Right lobe of liver (tissue), 6 donors: ENCODE measurements at regions not wholly inside any gene's neighbourhood (a gene's known extent, or its start where the extent isn't known, plus 50 kb on each side); places are given as distances from the start of the nearest gene placed in this dataset.
A peak's percentile ranks its signal among the peaks of the same experiment; 100 is the strongest.

Source experiments
- ATAC-seq, 4 donors: fragments of 200-7000 bp; cut with Tn5 transposase; one replicate each; pipeline ENCODE4 v1.9.1; 2020; ENCODE audit warnings: mild to moderate bottlenecking in 4 of 4, moderate library complexity in 4 of 4
- DNase-seq, 3 donors: peaks; one replicate each; pipeline ENCODE4 v3.0.0-alpha.2; 2020
- H3K27ac ChIP-seq, 3 donors: fragments of 200-600 bp; one replicate each; pipeline ENCODE4 v1.8.0; 2022
- H3K27me3 ChIP-seq, 2 donors: fragments of 200-600 bp; one replicate each; pipeline ENCODE4 v1.8.0; 2022
- H3K36me3 ChIP-seq, 4 donors: fragments of 200-600 bp; sonication (generic) in 1 of 4; one replicate each; pipeline versions ENCODE4 v1.5.1 to v1.8.0; 2017 to 2022; ENCODE audit warnings: control low read depth in 1 of 4
- H3K4me1 ChIP-seq, 4 donors: fragments of 200-600 bp; sonication (generic) in 1 of 4; one replicate each; pipeline versions ENCODE4 v1.5.1 to v1.8.0; 2017 to 2022; ENCODE audit warnings: control low read depth in 1 of 4
- H3K4me3 ChIP-seq, 3 donors: fragments of 200-600 bp; one replicate each; pipeline ENCODE4 v1.8.0; 2022
- H3K9me3 ChIP-seq, 4 donors: fragments of 200-600 bp; sonication (generic) in 1 of 4; one replicate each; pipeline versions ENCODE4 v1.5.1 to v1.8.0; 2017 to 2022; ENCODE audit warnings: control low read depth in 1 of 4
- POLR2A ChIP-seq: fragments of 450-650 bp; IDR thresholded peaks from one replicate; pipeline ENCODE4 v1.6.1; 2017; ENCODE audit warnings: antibody characterized with exemption, mild to moderate bottlenecking
- WGBS: methylation state at CpG from one replicate; pipeline ENCODE4 v1.1.6; 2018; ENCODE audit warnings: low coverage, low lambda C conversion rate; ENCODE audit not compliant: insufficient coverage; ENCODE audit errors: missing lambda C conversion rate; 5-methylcytosine and 5-hydroxymethylcytosine counted together
- intact Hi-C, 2 donors: fragments of 100-400 bp; cut with DNase I; formaldehyde crosslinking; loops; one replicate each; pipeline versions ENCODE4 v1.11.2 to v1.14.1; 2022
- TF ChIP-seq, protein P1 (sequence below), 4 donors: fragments of 200-600 bp in 3 of 4; fragments of 450-650 bp in 1 of 4; IDR thresholded peaks; one replicate each; pipeline versions ENCODE4 v1.5.1 to v1.8.0; 2016 to 2022; ENCODE audit warnings: antibody characterized with exemption in 4 of 4, mild to moderate bottlenecking in 2 of 4
- donor health status: DM: no; HTN: yes; CAD: no.
- donor health status: DM: no; HTN: no; CAD: no.
- donor health status: DM: no; HTN: no; CAD: no.
- donor health status: DM: no; HTN: yes; CAD: no.
- donor health status: DM: no; HTN: yes; CAD: no.

DNA sequence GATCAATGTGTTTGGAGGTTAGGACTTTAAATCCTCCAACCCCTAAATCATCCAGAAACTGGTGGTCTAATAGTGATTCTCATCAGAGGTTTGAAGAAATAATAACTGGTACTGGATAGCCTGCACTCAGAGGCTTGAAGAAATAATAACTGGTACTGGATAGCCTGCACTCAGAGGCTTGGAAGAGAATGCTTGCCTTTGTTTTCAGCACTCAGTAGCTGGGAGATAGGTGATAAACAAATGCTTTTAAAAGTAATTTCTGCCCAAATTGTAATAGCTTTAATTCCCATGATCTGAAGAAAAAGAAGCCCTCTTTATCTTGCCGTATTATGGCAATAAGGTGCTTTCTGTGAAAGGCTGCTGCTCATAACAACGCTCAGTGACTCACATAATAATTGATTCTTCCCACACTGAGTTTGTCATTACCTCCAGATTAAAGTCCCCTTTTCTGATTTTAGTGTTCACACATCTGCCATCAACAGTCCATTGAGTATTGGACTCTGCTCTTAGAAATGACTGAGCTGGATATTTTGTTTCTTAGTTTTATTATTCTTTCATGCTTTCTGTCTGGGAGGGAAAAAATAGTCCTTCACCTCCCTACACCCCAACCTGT is 112.3 kb upstream of the PHYHIPL start:
- no peak overlapping the region for H3K4me3 ChIP-seq
- peak in 3 of 4 donors; percentile 21 to 84 (median 39) for ATAC-seq
- no peak overlapping the region for H3K27ac ChIP-seq
- TF ChIP-seq, protein P1, sequence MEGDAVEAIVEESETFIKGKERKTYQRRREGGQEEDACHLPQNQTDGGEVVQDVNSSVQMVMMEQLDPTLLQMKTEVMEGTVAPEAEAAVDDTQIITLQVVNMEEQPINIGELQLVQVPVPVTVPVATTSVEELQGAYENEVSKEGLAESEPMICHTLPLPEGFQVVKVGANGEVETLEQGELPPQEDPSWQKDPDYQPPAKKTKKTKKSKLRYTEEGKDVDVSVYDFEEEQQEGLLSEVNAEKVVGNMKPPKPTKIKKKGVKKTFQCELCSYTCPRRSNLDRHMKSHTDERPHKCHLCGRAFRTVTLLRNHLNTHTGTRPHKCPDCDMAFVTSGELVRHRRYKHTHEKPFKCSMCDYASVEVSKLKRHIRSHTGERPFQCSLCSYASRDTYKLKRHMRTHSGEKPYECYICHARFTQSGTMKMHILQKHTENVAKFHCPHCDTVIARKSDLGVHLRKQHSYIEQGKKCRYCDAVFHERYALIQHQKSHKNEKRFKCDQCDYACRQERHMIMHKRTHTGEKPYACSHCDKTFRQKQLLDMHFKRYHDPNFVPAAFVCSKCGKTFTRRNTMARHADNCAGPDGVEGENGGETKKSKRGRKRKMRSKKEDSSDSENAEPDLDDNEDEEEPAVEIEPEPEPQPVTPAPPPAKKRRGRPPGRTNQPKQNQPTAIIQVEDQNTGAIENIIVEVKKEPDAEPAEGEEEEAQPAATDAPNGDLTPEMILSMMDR (IDR thresholded peaks at IDR 0.05): no peak
- no peak for TF ChIP-seq POLR2A
- H3K4me1 ChIP-seq: peaks cover 0 to 4% (median 0%) of the 10 kb centered on the region in 4 donors
- WGBS: 35% methylated on average over 2 of the region's 2 CpGs
- intact Hi-C loops: no loop called here
- no peaks in the 10 kb centered on the region for H3K27me3 ChIP-seq
- no peaks in the 10 kb centered on the region for H3K9me3 ChIP-seq
- no peak for DNase-seq
- no peaks in the 10 kb centered on the region for H3K36me3 ChIP-seq

- no peak for ATAC-seq
- WGBS: 78% methylated on average over 6 of the region's 6 CpGs
- intact Hi-C loops: no loop called here
Measured at GRCh38 chr10:59064759-59065539, 111.5 kb upstream of the PHYHIPL start.

GRCh38 chr10:59068581-59069191 is 107.8 kb upstream of the PHYHIPL start:
- no peaks in the 10 kb centered on the region for H3K27me3 ChIP-seq
- no peak overlapping the region for H3K27ac ChIP-seq
- WGBS: 59% methylated on average over 5 of the region's 5 CpGs
- ATAC-seq (no peak), DNase-seq (no peak)
- no peaks in the 10 kb centered on the region for H3K36me3 ChIP-seq
- peaks cover 0 to 12% (median 4%) of the 10 kb centered on the region in 4 donors for H3K4me1 ChIP-seq
- TF ChIP-seq, protein P1 (IDR thresholded peaks at IDR 0.05): no peak
- TF ChIP-seq POLR2A: no peak
- intact Hi-C loops: no loop called here
- no peak overlapping the region for H3K4me3 ChIP-seq
- H3K9me3 ChIP-seq: no peaks in the 10 kb centered on the region

More at GRCh38 chr10:59064759-59065539, 111.5 kb upstream of the PHYHIPL start:
- Histone ChIP-seq H3K4me3 (no peak overlapping the region), H3K27me3 (no peaks in the 10 kb centered on the region), H3K27ac (no peak overlapping the region), H3K36me3 (no peaks in the 10 kb centered on the region), H3K4me1 (peaks cover 0 to 4% (median 0%) of the 10 kb centered on the region in 4 donors), H3K9me3 (no peaks in the 10 kb centered on the region)
- DNase-seq: no peak
- TF ChIP-seq, protein P1 (IDR thresholded peaks at IDR 0.05): no peak
- TF ChIP-seq POLR2A: no peak

GRCh38 chr10:59072038-59072437 is 104.4 kb upstream of the PHYHIPL start:
- no peak for DNase-seq
- no peak overlapping the region for H3K27ac ChIP-seq
- no peak for TF ChIP-seq POLR2A
- TF ChIP-seq, protein P1 (IDR thresholded peaks at IDR 0.05): no peak
- no peaks in the 10 kb centered on the region for H3K36me3 ChIP-seq
- H3K9me3 ChIP-seq: no peaks in the 10 kb centered on the region
- H3K4me1 ChIP-seq: peaks cover 0 to 17% (median 8%) of the 10 kb centered on the region in 4 donors
- no peak overlapping the region for H3K4me3 ChIP-seq
- 75% methylated on average over 1 of the region's 1 CpG for WGBS
- no peaks in the 10 kb centered on the region for H3K27me3 ChIP-seq
- intact Hi-C loops: no loop called here
- ATAC-seq: no peak
